Heart right ventricle (tissue), 16 donors: ENCODE measurements at regions not wholly inside any gene's neighbourhood (a gene's known extent, or its start where the extent isn't known, plus 50 kb on each side); places are given as distances from the start of the nearest gene placed in this dataset.

ENCODE experiments used
- ATAC-seq, 8 donors: fragments of 200-7000 bp; cut with Tn5 transposase; one replicate each; pipeline ENCODE4 v1.9.1; 2020; ENCODE audit warnings: mild to moderate bottlenecking in 8 of 8, moderate library complexity in 8 of 8, moderate number of reproducible peaks in 1 of 8
- DNase-seq, 2 donors: peaks; one replicate each; pipeline ENCODE4 v3.0.0-alpha.2; 2020
- H3K27ac ChIP-seq, 10 donors: fragments of 200-600 bp; sonication (generic) in 2 of 10; one replicate each; pipeline versions ENCODE4 v1.5.0 to v1.8.0; 2020 to 2022; ENCODE audit warnings: mild to moderate bottlenecking in 3 of 10
- H3K27me3 ChIP-seq, 7 donors: fragments of 200-600 bp; one replicate each; pipeline ENCODE4 v1.8.0; 2021 to 2022; ENCODE audit warnings: mild to moderate bottlenecking in 2 of 7
- H3K36me3 ChIP-seq, 9 donors: fragments of 200-600 bp; sonication (generic) in 1 of 9; one replicate each; pipeline versions ENCODE4 v1.5.0 to v1.8.0; 2020 to 2022; ENCODE audit warnings: mild to moderate bottlenecking in 2 of 9
- H3K4me1 ChIP-seq, 9 donors: fragments of 200-600 bp; sonication (generic) in 1 of 9; one replicate each; pipeline versions ENCODE4 v1.5.0 to v1.8.0; 2020 to 2022; ENCODE audit warnings: mild to moderate bottlenecking in 4 of 9
- H3K4me3 ChIP-seq, 10 donors: fragments of 200-600 bp; sonication (generic) in 2 of 10; one replicate each; pipeline versions ENCODE4 v1.5.0 to v1.8.0; 2020 to 2022; ENCODE audit warnings: mild to moderate bottlenecking in 7 of 10, moderate library complexity in 2 of 10
- H3K9me3 ChIP-seq, 11 donors: fragments of 200-600 bp in 10 of 11; sonication (generic) in 2 of 11; one replicate each; pipeline versions ENCODE4 v1.5.0 to v1.8.0; 2013 to 2022; ENCODE audit warnings: mild to moderate bottlenecking in 2 of 11, control low read depth in 1 of 11, moderate library complexity in 1 of 11
- CTCF ChIP-seq, 9 donors: fragments of 200-600 bp; sonication (generic) in 2 of 9; IDR thresholded peaks; one replicate each; pipeline versions ENCODE4 v1.5.0 to v1.8.0; 2021 to 2022; ENCODE audit warnings: antibody characterized with exemption in 9 of 9, mild to moderate bottlenecking in 5 of 9, moderate library complexity in 1 of 9
- WGBS, 2 donors: extraction: QIAGEN DNeasy Blood & Tissue Kit; methylation state at CpG; one replicate each; pipeline ENCODE4 v1.1.7; 2013; ENCODE audit warnings: inconsistent platforms in 1 of 2; 5-methylcytosine and 5-hydroxymethylcytosine counted together
- intact Hi-C, 10 donors: fragments of 100-400 bp; cut with DNase I; formaldehyde crosslinking; loops; one replicate each; pipeline versions ENCODE4 v1.11.1 to v1.14.2; 2022
- donor health status: Arrhythmogenic right ventricular cardiomyopathy.
- donor health status: ischemic (EF 13 %, LVEDD 7.1; RV severe dilation, severe dysfunction).
- donor health status: healthy with polysubstance abuse.
- donor health status: DM: no; HTN: yes; CAD: no.
- donor health status: DM: no; HTN: no; CAD: no.
- donor health status: ischemic (EF 25% LVEDD 6.9; RV normal size, moderate dysfunction).
- donor health status: ischemic (EF 25% LVEDD 5.7; RV mildly dilated, moderate dysfunction).
- donor health status: healthy.
- donor health status: DM: yes; HTN: yes; CAD: no.
- donor health status: Ischemic cardiomyopathy.
- donor health status: ischemic (EF 35%, LVEDD 5.7; RV mildly dilated, moderate dysfunction).
- donor health status: nonischemic (EF 11% LVEDD 7.7; RV severe dilation, severe dysfunction).
- donor health status: DM: yes; HTN: yes; CAD: no.
- donor health status: PGD.
- donor health status: ischemic (EF 29% LVEDD 5.4; RV normal size, mild dysfunction).
- donor health status: nonischemic (EF 23%, LVEDD 6.1; RV moderate dilation, normal function).

- no peak for DNase-seq
- no peak overlapping the region for H3K27ac ChIP-seq
- ATAC-seq = no peak
- WGBS, 2 donors = 55 to 61% methylated on average over 2 of the region's 2 CpGs
- H3K4me3 ChIP-seq = no peak overlapping the region
- H3K4me1 ChIP-seq = no peaks in the 10 kb centered on the region
- TF ChIP-seq CTCF (IDR thresholded peaks at IDR 0.05) = no peak
- no peaks in the 10 kb centered on the region for H3K9me3 ChIP-seq
- intact Hi-C loops = no loop called here
- no peaks in the 10 kb centered on the region for H3K36me3 ChIP-seq
- H3K27me3 ChIP-seq = no peaks in the 10 kb centered on the region
Observed at GRCh38 chr12:14059548-14059947, 78.1 kb upstream of the GRIN2B start.

DNA sequence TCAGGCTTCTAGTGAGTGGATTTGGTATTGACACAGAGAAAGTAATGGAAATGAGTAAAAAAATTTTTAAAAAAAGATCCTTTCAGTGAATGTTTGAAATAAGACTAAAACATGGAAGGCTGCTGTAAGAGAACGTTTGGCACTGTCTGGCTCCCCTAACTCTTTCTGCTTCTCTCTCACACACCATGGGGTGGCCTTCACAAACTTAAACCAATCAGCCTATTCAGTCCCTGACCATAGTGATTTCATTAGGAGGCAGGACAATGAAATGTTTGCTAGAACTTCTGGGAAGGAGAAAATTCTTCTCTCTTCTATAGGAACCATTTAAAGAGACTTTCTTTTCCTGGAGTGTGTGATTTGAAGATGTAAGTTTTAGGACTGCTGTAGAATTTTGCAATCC, 84.2 kb upstream of the GRIN2B start:
- WGBS, 2 donors = 10 to 44% methylated on average over 1 of the region's 1 CpG
- Histone ChIP-seq H3K36me3 (no peaks in the 10 kb centered on the region), H3K9me3 (no peaks in the 10 kb centered on the region), H3K27me3 (no peaks in the 10 kb centered on the region), H3K4me1 (no peaks in the 10 kb centered on the region), H3K4me3 (no peak overlapping the region), H3K27ac (no peak overlapping the region)
- ATAC-seq (no peak), DNase-seq (no peak)
- intact Hi-C loops = no loop called here
- no peak for TF ChIP-seq CTCF (IDR thresholded peaks at IDR 0.05)

GRCh38 chr12:14066021-14066420, 84.6 kb upstream of the GRIN2B start:
- TF ChIP-seq CTCF (IDR thresholded peaks at IDR 0.05) = no peak
- Histone ChIP-seq H3K27me3 (no peaks in the 10 kb centered on the region), H3K27ac (no peak overlapping the region), H3K9me3 (no peaks in the 10 kb centered on the region), H3K4me3 (no peak overlapping the region), H3K4me1 (no peaks in the 10 kb centered on the region), H3K36me3 (no peaks in the 10 kb centered on the region)
- no peak for DNase-seq
- intact Hi-C loops = no loop called here
- ATAC-seq = no peak

DNA sequence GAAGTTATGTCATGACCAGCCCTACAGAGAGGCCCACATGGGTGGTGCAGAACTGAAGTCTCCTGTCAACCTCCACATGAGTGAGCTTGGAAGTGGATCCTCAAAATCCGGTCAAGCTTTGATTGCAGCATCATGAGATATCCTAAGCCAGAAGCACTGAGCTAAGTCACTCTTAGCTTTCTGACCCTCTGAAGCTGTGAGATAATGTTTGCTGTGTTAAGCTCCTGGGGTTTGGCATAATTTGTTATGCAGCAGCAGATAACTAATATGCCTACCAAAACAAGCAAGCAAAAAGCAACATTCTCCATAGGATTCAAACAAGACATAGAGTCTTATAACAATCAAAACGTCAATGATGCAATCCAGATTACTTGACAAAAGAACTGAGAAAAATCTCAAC, 87.6 kb upstream of the GRIN2B start:
- ATAC-seq (peak in 1 of 8 donors; percentile 56), DNase-seq (no peak)
- intact Hi-C loops = no loop called here
- H3K9me3 ChIP-seq = no peaks in the 10 kb centered on the region
- WGBS, 2 donors = 73 to 83% methylated on average over 2 of the region's 2 CpGs
- no peaks in the 10 kb centered on the region for H3K27me3 ChIP-seq
- no peaks in the 10 kb centered on the region for H3K36me3 ChIP-seq
- H3K4me3 ChIP-seq = no peak overlapping the region
- H3K4me1 ChIP-seq = no peaks in the 10 kb centered on the region
- no peak for TF ChIP-seq CTCF (IDR thresholded peaks at IDR 0.05)
- H3K27ac ChIP-seq = no peak overlapping the region

DNA sequence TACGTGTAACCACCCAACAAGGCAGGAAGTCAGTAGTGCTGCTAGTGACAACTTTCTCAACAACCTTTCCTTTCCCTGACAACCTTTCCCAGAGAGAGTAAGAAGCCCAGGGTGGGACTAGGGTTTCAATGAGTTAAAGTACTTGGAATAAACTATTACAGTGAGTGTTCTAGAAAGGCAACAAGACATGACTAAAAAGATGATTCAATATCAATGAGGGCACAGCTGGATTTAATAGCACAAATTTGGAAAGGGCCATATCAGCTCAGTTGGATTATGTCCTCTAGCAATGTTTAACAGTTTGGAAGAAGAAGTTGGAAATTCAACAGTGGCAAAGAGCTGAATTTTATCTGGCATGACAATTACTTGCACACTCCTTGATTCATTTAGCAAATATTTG, 90.4 kb upstream of the GRIN2B start:
- DNase-seq (no peak), ATAC-seq (no peak)
- Histone ChIP-seq H3K36me3 (no peaks in the 10 kb centered on the region), H3K27ac (peak overlapping the region in 1 of 10 donors; percentile 6), H3K4me3 (no peak overlapping the region), H3K4me1 (no peaks in the 10 kb centered on the region), H3K27me3 (no peaks in the 10 kb centered on the region), H3K9me3 (peaks cover 0 to 10% (median 3%) of the 10 kb centered on the region in 11 donors)
- 52 to 56% methylated on average over 1 of the region's 1 CpG for WGBS, 2 donors
- TF ChIP-seq CTCF (IDR thresholded peaks at IDR 0.05) = no peak
- intact Hi-C loops = no loop called here
